ENCODE measurements at regions not wholly inside any gene's neighbourhood (a gene's known extent, or its start where the extent isn't known, plus 50 kb on each side); places are given as distances from the start of the nearest gene placed in this dataset.

DNA sequence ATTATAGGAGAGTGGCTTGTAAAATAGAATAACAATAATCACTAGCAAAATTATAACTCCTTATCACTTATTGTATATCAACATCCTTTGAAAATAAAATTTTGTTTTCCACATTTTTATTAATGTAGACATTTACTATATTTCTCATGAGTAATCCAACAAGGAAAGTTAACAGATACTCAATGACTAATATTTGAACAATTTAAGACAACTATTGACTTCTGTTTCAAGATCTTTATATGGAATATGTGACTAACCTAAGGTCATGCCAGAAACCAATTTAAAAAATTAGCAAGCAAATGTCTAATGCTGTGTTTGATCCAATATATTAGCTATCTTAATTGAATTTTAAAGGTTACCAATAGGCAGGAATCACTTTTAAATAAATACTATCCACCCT lies 638.5 kb upstream of the FLRT2 start:
- TF ChIP-seq, protein P1, sequence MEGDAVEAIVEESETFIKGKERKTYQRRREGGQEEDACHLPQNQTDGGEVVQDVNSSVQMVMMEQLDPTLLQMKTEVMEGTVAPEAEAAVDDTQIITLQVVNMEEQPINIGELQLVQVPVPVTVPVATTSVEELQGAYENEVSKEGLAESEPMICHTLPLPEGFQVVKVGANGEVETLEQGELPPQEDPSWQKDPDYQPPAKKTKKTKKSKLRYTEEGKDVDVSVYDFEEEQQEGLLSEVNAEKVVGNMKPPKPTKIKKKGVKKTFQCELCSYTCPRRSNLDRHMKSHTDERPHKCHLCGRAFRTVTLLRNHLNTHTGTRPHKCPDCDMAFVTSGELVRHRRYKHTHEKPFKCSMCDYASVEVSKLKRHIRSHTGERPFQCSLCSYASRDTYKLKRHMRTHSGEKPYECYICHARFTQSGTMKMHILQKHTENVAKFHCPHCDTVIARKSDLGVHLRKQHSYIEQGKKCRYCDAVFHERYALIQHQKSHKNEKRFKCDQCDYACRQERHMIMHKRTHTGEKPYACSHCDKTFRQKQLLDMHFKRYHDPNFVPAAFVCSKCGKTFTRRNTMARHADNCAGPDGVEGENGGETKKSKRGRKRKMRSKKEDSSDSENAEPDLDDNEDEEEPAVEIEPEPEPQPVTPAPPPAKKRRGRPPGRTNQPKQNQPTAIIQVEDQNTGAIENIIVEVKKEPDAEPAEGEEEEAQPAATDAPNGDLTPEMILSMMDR (IDR thresholded peaks at IDR 0.05; ENCODE audit: low read depth, low read length), result no peak
- H3K4me3 ChIP-seq (ENCODE audit: low read depth, low read length), result no peak overlapping the region

DNA sequence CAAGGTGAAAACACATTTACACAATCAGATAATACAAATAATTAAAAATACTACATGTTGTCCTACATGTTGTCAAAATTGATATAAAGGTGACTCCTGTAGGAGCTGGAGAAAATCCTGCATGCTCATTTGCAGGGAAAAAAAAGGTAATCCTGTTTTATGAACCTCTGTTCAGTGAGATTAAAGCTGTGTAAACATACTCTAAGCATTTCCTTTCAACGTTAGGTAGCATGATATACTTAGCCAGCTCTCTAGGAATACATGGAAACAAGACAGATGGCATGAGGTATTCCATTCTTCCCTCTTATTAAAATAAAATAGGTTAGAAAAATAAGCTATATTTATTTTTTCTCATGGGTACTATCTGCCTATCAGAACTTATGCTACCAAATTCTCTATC lies 635.7 kb upstream of the FLRT2 start:
- no peak overlapping the region for H3K4me3 ChIP-seq (ENCODE audit: low read depth, low read length)
- TF ChIP-seq, protein P1 (IDR thresholded peaks at IDR 0.05; ENCODE audit: low read depth, low read length), result no peak

DNA sequence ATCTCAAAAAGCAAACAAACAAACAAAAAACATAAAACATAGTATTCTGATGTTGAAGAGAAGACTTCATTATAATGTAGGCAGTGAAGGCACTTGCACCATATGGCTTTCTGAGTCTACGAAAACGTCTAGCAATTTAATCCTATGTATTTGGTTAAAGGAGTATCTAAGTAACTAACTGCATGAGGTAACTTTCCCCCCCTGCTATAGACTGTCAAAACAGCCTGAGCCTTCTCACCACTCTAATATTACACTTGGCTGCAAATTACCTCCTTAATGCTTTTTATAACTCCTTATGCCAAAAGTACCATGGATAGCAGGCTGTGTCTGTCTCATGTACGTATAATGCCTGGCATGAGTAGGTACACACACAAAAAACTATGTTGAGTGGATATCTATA lies 607.6 kb upstream of the FLRT2 start:
- TF ChIP-seq, protein P1 (IDR thresholded peaks at IDR 0.05; ENCODE audit: low read depth, low read length), result no peak
- no peak overlapping the region for H3K4me3 ChIP-seq (ENCODE audit: low read depth, low read length)

DNA sequence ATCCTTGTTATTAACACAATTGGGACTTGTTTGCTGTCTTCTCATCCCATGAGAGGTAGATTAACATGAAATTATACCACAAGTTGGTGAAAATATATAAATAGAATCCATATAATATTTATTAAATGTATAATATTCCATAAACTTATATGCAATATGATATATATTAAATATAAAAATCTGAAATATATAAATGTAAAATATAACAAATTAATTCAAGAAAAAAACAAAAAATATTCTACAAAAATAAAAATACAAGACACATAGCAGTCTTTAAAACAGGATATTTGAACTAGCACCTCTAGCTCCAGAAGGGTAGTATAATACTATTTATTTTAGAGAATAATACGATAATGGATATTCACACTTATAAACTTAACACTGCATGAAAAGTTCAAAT lies 603.3 kb upstream of the FLRT2 start:
- TF ChIP-seq, protein P1 (IDR thresholded peaks at IDR 0.05; ENCODE audit: low read depth, low read length), result no peak
- no peak overlapping the region for H3K4me3 ChIP-seq (ENCODE audit: low read depth, low read length)

- H3K4me3 ChIP-seq (ENCODE audit: low read depth, low read length), result no peak overlapping the region
These were observed 602.7 kb upstream of the FLRT2 start for GRCh38 chr14:84927096-84927827.

GRCh38 chr14:84929086-84929485 lies 600.9 kb upstream of the FLRT2 start:
- TF ChIP-seq, protein P1 (IDR thresholded peaks at IDR 0.05; ENCODE audit: low read depth, low read length), result no peak
- H3K4me3 ChIP-seq (ENCODE audit: low read depth, low read length), result no peak overlapping the region

More at GRCh38 chr14:84927096-84927827, 602.7 kb upstream of the FLRT2 start:
- TF ChIP-seq, protein P1 (IDR thresholded peaks at IDR 0.05; ENCODE audit: low read depth, low read length), result no peak

- TF ChIP-seq, protein P1 (IDR thresholded peaks at IDR 0.05; ENCODE audit: low read depth, low read length), result no peak
- no peak overlapping the region for H3K4me3 ChIP-seq (ENCODE audit: low read depth, low read length)
These were observed 600.1 kb upstream of the FLRT2 start for GRCh38 chr14:84929834-84930233.

Data from WI38 (cell line).